Progenitor cell of endocrine pancreas (in vitro differentiated cells): ENCODE measurements at regions not wholly inside any gene's neighbourhood (a gene's known extent, or its start where the extent isn't known, plus 50 kb on each side); places are given as distances from the start of the nearest gene placed in this dataset.

ENCODE experiments used
- DNase-seq: peaks from one replicate; pipeline ENCODE4 v3.0.0; 2021; ENCODE audit warnings: low spot score; ENCODE audit not compliant: unreplicated experiment
- H3K27ac Mint-ChIP-seq: 2 replicates; pipeline ENCODE4 v1.8.0; 2021; ENCODE audit warnings: mild to moderate bottlenecking, moderate library complexity, mixed read lengths
- H3K27me3 Mint-ChIP-seq: 2 replicates; pipeline ENCODE4 v1.8.0; 2021; ENCODE audit warnings: mixed read lengths
- H3K36me3 Mint-ChIP-seq: 2 replicates; pipeline ENCODE4 v1.8.0; 2022; ENCODE audit warnings: mixed read lengths; ENCODE audit not compliant: insufficient read depth
- H3K4me1 Mint-ChIP-seq: 2 replicates; pipeline ENCODE4 v1.8.0; 2021; ENCODE audit warnings: low read depth, mixed read lengths
- H3K4me3 Mint-ChIP-seq: 2 replicates; pipeline ENCODE4 v1.8.0; 2021; ENCODE audit warnings: low read depth, mild to moderate bottlenecking, moderate library complexity, mixed read lengths
- H3K9me3 Mint-ChIP-seq: 2 replicates; pipeline ENCODE4 v1.8.0; 2021; ENCODE audit warnings: low read depth, mixed read lengths
- TF ChIP-seq, protein P1 (sequence below): fragments of 200-600 bp; sonication (generic); IDR thresholded peaks from one replicate; pipeline ENCODE4 v1.5.0; 2021; ENCODE audit warnings: antibody characterized with exemption, mild to moderate bottlenecking; ENCODE audit not compliant: unreplicated experiment

DNA sequence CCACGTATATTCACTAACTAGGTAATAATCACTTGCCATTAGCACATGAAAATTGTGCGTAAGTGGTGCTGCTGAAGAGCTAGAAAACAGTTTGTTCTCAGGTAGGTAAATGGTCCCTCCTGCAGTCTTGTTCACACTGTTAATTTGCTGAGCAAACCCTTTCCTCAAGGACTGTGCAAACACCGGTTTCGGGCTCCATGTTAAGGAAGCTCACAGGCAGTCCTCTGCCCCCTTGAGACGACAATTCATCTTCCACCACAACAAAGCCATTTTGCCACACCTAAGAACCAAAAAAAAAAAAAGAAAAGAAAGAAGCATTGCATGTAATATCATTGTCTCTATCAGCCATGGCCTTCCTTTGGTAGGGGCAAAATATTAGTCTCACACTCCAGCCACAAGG, 193.9 kb downstream of the BCL11A start:
- Mint-ChIP-seq H3K4me1 (peaks cover 9% of the 10 kb centered on the region), H3K4me3 (no peak overlapping the region), H3K9me3 (peaks cover 2% of the 10 kb centered on the region), H3K27ac (no peak overlapping the region), H3K27me3 (peaks cover 11% of the 10 kb centered on the region), H3K36me3 (no peaks in the 10 kb centered on the region)
- TF ChIP-seq, protein P1, sequence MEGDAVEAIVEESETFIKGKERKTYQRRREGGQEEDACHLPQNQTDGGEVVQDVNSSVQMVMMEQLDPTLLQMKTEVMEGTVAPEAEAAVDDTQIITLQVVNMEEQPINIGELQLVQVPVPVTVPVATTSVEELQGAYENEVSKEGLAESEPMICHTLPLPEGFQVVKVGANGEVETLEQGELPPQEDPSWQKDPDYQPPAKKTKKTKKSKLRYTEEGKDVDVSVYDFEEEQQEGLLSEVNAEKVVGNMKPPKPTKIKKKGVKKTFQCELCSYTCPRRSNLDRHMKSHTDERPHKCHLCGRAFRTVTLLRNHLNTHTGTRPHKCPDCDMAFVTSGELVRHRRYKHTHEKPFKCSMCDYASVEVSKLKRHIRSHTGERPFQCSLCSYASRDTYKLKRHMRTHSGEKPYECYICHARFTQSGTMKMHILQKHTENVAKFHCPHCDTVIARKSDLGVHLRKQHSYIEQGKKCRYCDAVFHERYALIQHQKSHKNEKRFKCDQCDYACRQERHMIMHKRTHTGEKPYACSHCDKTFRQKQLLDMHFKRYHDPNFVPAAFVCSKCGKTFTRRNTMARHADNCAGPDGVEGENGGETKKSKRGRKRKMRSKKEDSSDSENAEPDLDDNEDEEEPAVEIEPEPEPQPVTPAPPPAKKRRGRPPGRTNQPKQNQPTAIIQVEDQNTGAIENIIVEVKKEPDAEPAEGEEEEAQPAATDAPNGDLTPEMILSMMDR = no peak
- no peak for DNase-seq

GRCh38 chr2:60358476-60358875, 195.0 kb downstream of the BCL11A start:
- Mint-ChIP-seq H3K27me3 (peaks cover 11% of the 10 kb centered on the region), H3K36me3 (no peaks in the 10 kb centered on the region), H3K27ac (no peak overlapping the region), H3K4me3 (no peak overlapping the region), H3K9me3 (peaks cover 2% of the 10 kb centered on the region), H3K4me1 (peaks cover 18% of the 10 kb centered on the region)
- TF ChIP-seq, protein P1 = no peak
- no peak for DNase-seq

GRCh38 chr2:60357996-60358395, 195.5 kb downstream of the BCL11A start:
- TF ChIP-seq, protein P1 = no peak
- Mint-ChIP-seq H3K27ac (no peak overlapping the region), H3K4me3 (no peak overlapping the region), H3K4me1 (peaks cover 22% of the 10 kb centered on the region), H3K36me3 (no peaks in the 10 kb centered on the region), H3K9me3 (peaks cover 2% of the 10 kb centered on the region), H3K27me3 (peaks cover 10% of the 10 kb centered on the region)
- DNase-seq = no peak

GRCh38 chr2:60356346-60356745, 197.1 kb downstream of the BCL11A start:
- Mint-ChIP-seq H3K4me1 (peaks cover 24% of the 10 kb centered on the region), H3K27ac (no peak overlapping the region), H3K4me3 (no peak overlapping the region), H3K36me3 (no peaks in the 10 kb centered on the region), H3K9me3 (no peaks in the 10 kb centered on the region), H3K27me3 (peaks cover 1% of the 10 kb centered on the region)
- TF ChIP-seq, protein P1 = no peak
- no peak for DNase-seq

DNA sequence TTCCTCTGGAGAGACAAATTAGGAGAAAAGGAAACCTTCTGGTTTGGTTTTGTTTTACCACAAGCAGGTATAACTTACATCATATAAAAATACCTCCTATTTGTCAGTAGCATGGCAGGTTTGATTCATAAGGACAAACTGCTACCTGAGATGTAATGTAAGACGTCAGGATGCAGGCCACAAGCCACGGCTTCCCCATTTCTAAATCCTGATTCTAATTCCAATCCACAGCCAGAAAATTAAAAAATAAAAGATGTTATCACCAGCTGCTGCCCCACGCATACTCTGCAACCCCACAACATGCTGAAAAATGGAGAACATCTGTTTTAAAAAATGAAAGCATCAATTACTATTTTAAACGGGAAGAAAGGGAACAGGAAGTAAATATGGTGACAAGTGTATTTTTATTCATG, 197.6 kb downstream of the BCL11A start:
- TF ChIP-seq, protein P1 = no peak
- H3K36me3 Mint-ChIP-seq = no peaks in the 10 kb centered on the region
- no peak overlapping the region for H3K27ac Mint-ChIP-seq
- no peak overlapping the region for H3K4me3 Mint-ChIP-seq
- no peaks in the 10 kb centered on the region for H3K27me3 Mint-ChIP-seq
- no peak for DNase-seq
- H3K9me3 Mint-ChIP-seq = no peaks in the 10 kb centered on the region
- peaks cover 24% of the 10 kb centered on the region for H3K4me1 Mint-ChIP-seq

- Mint-ChIP-seq H3K27me3 (peaks cover 4% of the 10 kb centered on the region), H3K27ac (no peak overlapping the region), H3K4me3 (no peak overlapping the region), H3K36me3 (no peaks in the 10 kb centered on the region), H3K9me3 (no peaks in the 10 kb centered on the region), H3K4me1 (peaks cover 24% of the 10 kb centered on the region)
- DNase-seq = no peak
- TF ChIP-seq, protein P1 = no peak
Measured at GRCh38 chr2:60354713-60355112, 198.7 kb downstream of the BCL11A start.
